ENCODE measurements at regions not wholly inside any gene's neighbourhood (a gene's known extent, or its start where the extent isn't known, plus 50 kb on each side); places are given as distances from the start of the nearest gene placed in this dataset.

GRCh38 chrX:26580021-26580420 is 364.1 kb downstream of the MAGEB5 start:
- H3K4me1 ChIP-seq (ENCODE audit: insufficient read depth) = no peaks in the 10 kb centered on the region
- H3K4me2 ChIP-seq = no peak overlapping the region
- no peak overlapping the region for H3K4me3 ChIP-seq
- no peaks in the 10 kb centered on the region for H3K36me3 ChIP-seq (replicated peaks; ENCODE audit: insufficient read depth, low read depth)
- H3K79me2 ChIP-seq = no peaks in the 10 kb centered on the region
- TF ChIP-seq EZH2 (IDR thresholded peaks at IDR 0.05; ENCODE audit: borderline replicate concordance) = no peak
- no peak for TF ChIP-seq CTCF (IDR thresholded peaks at IDR 0.05; ENCODE audit: poor library complexity)
- TF ChIP-seq EZH2phosphoT487 (IDR thresholded peaks at IDR 0.05; ENCODE audit: low read depth, severe bottlenecking, unreplicated experiment) = no peak
- H3K9me2 ChIP-seq (replicated peaks; ENCODE audit: insufficient read depth) = no peaks in the 10 kb centered on the region
- H3K9me3 ChIP-seq (ENCODE audit: low read depth) = no peaks in the 10 kb centered on the region
- WGBS (ENCODE audit: low lambda C conversion rate, missing lambda C conversion rate) = 56% methylated on average over 1 of the region's 1 CpG
- no peaks in the 10 kb centered on the region for H4K20me1 ChIP-seq (ENCODE audit: insufficient read depth, poor library complexity, severe bottlenecking)
- no peaks in the 10 kb centered on the region for H3K27me3 ChIP-seq
- no peak overlapping the region for H3K27ac ChIP-seq
- H2AFZ ChIP-seq = no peak overlapping the region
- no peak for DNase-seq (ENCODE audit: low spot score)

- Histone ChIP-seq H3K27ac (no peak overlapping the region), H4K20me1 (ENCODE audit: insufficient read depth, poor library complexity, severe bottlenecking) (no peaks in the 10 kb centered on the region), H3K4me1 (ENCODE audit: insufficient read depth) (no peaks in the 10 kb centered on the region), H3K9me2 (replicated peaks; ENCODE audit: insufficient read depth) (no peaks in the 10 kb centered on the region), H3K4me3 (no peak overlapping the region), H3K36me3 (replicated peaks; ENCODE audit: insufficient read depth, low read depth) (no peaks in the 10 kb centered on the region), H3K79me2 (no peaks in the 10 kb centered on the region), H3K27me3 (no peaks in the 10 kb centered on the region), H2AFZ (no peak overlapping the region), H3K4me2 (no peak overlapping the region), H3K9me3 (ENCODE audit: low read depth) (no peaks in the 10 kb centered on the region)
- DNase-seq (ENCODE audit: low spot score) = no peak
- TF ChIP-seq EZH2 (IDR thresholded peaks at IDR 0.05; ENCODE audit: borderline replicate concordance) (no peak), CTCF (IDR thresholded peaks at IDR 0.05; ENCODE audit: poor library complexity) (no peak), EZH2phosphoT487 (IDR thresholded peaks at IDR 0.05; ENCODE audit: low read depth, severe bottlenecking, unreplicated experiment) (no peak)
Observed at GRCh38 chrX:26574234-26574633, 358.3 kb downstream of the MAGEB5 start.

DNA sequence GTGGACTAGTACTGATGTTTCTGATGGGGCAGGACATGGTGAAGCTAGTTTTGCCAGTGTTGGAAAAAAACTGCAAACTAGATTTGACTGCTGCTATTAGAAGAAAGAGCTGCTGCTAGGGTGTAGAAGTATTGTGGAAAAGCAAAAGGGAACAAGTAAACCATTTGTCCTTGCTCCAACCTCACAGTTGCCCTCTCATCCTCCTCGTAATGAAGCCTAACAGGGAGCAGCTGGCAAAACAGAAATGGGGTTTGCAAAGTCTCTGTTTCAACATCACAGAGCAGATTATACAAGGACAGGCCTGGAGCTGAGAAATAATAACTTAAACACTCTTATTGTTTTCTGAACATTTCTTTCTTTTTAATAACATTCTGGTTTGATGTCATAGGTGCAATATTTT is 346.2 kb downstream of the MAGEB5 start:
- H3K4me2 ChIP-seq = no peak overlapping the region
- no peaks in the 10 kb centered on the region for H3K36me3 ChIP-seq (replicated peaks; ENCODE audit: insufficient read depth, low read depth)
- H3K4me3 ChIP-seq = no peak overlapping the region
- WGBS (ENCODE audit: low lambda C conversion rate, missing lambda C conversion rate) = 44% methylated on average over 1 of the region's 1 CpG
- TF ChIP-seq EZH2 (IDR thresholded peaks at IDR 0.05; ENCODE audit: borderline replicate concordance) (no peak), CTCF (IDR thresholded peaks at IDR 0.05; ENCODE audit: poor library complexity) (no peak), EZH2phosphoT487 (IDR thresholded peaks at IDR 0.05; ENCODE audit: low read depth, severe bottlenecking, unreplicated experiment) (no peak)
- H3K27ac ChIP-seq = no peak overlapping the region
- no peak overlapping the region for H2AFZ ChIP-seq
- DNase-seq (ENCODE audit: low spot score) = no peak
- H3K9me2 ChIP-seq (replicated peaks; ENCODE audit: insufficient read depth) = no peaks in the 10 kb centered on the region
- H3K79me2 ChIP-seq = no peaks in the 10 kb centered on the region
- H3K9me3 ChIP-seq (ENCODE audit: low read depth) = no peaks in the 10 kb centered on the region
- H4K20me1 ChIP-seq (ENCODE audit: insufficient read depth, poor library complexity, severe bottlenecking) = no peaks in the 10 kb centered on the region
- H3K4me1 ChIP-seq (ENCODE audit: insufficient read depth) = no peaks in the 10 kb centered on the region
- H3K27me3 ChIP-seq = no peaks in the 10 kb centered on the region

- H3K4me2 ChIP-seq = no peak overlapping the region
- no peaks in the 10 kb centered on the region for H3K9me2 ChIP-seq (replicated peaks; ENCODE audit: insufficient read depth)
- WGBS (ENCODE audit: low lambda C conversion rate, missing lambda C conversion rate) = 80% methylated on average over 3 of the region's 3 CpGs
Observed at GRCh38 chrX:26559855-26560254, 343.9 kb downstream of the MAGEB5 start.

More at GRCh38 chrX:26559855-26560254, 343.9 kb downstream of the MAGEB5 start:
- Histone ChIP-seq H3K4me3 (no peak overlapping the region), H3K27ac (no peak overlapping the region), H3K36me3 (replicated peaks; ENCODE audit: insufficient read depth, low read depth) (no peaks in the 10 kb centered on the region), H3K9me3 (ENCODE audit: low read depth) (no peaks in the 10 kb centered on the region), H3K79me2 (no peaks in the 10 kb centered on the region), H3K27me3 (no peaks in the 10 kb centered on the region), H4K20me1 (ENCODE audit: insufficient read depth, poor library complexity, severe bottlenecking) (no peaks in the 10 kb centered on the region), H2AFZ (no peak overlapping the region), H3K4me1 (ENCODE audit: insufficient read depth) (no peaks in the 10 kb centered on the region)
- DNase-seq (ENCODE audit: low spot score) = no peak
- TF ChIP-seq CTCF (IDR thresholded peaks at IDR 0.05; ENCODE audit: poor library complexity) = no peak
- no peak for TF ChIP-seq EZH2 (IDR thresholded peaks at IDR 0.05; ENCODE audit: borderline replicate concordance)
- no peak for TF ChIP-seq EZH2phosphoT487 (IDR thresholded peaks at IDR 0.05; ENCODE audit: low read depth, severe bottlenecking, unreplicated experiment)
